ENCODE measurements at regions not wholly inside any gene's neighbourhood (a gene's known extent, or its start where the extent isn't known, plus 50 kb on each side); places are given as distances from the start of the nearest gene placed in this dataset.

DNA sequence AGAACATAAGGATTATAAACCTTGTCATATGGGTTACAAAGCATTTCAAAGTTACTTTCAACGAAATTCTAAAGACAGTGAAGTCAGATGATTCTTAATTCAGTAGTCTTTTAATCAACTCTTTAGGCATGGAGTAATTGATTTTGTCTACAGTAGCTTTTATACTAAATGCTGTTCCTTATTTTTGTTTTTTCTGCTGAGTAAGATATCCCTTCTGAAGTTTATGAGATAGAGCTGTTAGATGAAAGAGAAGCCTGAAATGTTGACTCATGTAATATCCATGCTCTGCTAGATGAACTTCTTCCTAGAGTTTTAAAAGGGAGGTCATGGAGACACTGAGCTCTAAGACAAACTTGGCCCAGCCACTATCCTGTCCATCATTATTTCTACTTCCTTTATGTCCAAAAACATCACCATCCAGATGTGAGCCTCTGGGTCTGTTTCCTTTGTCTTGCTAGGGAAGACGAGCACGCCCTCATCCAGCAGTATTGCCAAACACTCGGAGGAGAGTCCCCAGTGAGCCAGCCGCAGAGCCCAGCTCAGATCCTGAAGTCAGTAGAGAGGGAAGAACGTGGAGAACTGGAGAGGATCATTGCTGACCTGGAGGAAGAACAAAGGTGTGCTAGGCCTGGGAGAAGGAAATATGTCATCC lies 550.3 kb downstream of the UTRN start:
- TF ChIP-seq, protein P1, sequence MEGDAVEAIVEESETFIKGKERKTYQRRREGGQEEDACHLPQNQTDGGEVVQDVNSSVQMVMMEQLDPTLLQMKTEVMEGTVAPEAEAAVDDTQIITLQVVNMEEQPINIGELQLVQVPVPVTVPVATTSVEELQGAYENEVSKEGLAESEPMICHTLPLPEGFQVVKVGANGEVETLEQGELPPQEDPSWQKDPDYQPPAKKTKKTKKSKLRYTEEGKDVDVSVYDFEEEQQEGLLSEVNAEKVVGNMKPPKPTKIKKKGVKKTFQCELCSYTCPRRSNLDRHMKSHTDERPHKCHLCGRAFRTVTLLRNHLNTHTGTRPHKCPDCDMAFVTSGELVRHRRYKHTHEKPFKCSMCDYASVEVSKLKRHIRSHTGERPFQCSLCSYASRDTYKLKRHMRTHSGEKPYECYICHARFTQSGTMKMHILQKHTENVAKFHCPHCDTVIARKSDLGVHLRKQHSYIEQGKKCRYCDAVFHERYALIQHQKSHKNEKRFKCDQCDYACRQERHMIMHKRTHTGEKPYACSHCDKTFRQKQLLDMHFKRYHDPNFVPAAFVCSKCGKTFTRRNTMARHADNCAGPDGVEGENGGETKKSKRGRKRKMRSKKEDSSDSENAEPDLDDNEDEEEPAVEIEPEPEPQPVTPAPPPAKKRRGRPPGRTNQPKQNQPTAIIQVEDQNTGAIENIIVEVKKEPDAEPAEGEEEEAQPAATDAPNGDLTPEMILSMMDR (IDR thresholded peaks at IDR 0.05; ENCODE audit: insufficient read depth, low read depth, low read length), result no peak
- H3K4me3 ChIP-seq (ENCODE audit: low read depth, low read length), result no peak overlapping the region
- no peak for DNase-seq (ENCODE audit: low read depth)

DNA sequence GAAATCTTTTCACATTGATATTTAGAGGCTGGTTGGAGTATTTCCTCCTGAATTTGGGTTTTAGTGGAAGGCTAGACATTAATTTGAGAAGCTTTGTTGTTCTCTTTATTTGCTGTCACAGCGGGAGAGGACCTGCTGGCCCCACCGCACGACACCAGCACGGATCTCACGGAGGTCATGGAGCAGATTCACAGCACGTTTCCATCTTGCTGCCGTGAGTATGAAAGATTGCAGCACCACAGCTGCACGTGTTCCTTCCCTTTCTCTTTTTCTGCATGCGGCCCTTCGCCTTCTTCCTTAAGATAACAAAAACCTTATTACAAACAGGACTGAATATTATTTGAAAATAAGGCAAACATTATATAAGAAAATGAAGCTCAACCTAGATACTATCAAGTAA lies 555.5 kb downstream of the UTRN start:
- no peak for DNase-seq (ENCODE audit: low read depth)
- no peak overlapping the region for H3K4me3 ChIP-seq (ENCODE audit: low read depth, low read length)
- TF ChIP-seq, protein P1 (IDR thresholded peaks at IDR 0.05; ENCODE audit: insufficient read depth, low read depth, low read length), result no peak

DNA sequence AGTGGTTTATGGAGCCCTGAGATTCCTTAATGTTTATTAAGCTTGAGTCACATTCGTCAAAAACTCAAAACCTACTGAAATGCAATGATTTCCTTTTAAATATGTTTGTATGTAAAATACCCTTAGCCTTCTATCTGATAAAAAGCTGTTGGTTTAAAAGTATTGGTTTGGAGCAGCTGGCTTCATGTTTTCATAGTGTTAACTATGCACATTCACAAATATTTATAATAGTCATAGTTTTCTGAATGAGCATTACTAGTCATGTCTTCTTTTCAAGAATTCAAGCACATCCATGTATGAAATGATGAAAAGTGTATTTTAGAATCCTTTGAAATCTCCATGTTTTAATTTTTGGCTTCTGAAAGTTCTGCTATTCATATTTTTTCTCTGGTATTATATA lies 558.6 kb downstream of the UTRN start:
- DNase-seq (ENCODE audit: low read depth), result no peak

DNA sequence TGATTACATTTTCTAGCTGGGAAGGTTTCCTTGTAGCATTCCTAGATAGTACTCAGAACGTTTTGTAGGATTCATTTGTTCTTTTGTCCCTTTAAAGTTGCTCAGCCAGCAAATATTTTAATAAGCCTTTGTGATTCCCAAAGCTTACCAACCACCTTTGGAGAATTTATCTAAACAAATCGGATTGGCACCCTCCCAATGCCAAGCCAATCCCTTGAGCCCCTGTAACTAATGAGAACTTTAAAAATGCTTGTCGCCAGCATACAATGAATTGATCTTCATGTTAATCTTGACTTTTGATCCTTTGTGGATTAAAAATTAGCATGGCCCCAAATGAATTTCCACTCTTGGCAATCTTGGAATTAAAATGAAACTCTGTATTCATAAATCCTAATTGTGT lies 559.5 kb downstream of the UTRN start:
- DNase-seq (ENCODE audit: low read depth), result no peak
- TF ChIP-seq, protein P1 (IDR thresholded peaks at IDR 0.05; ENCODE audit: insufficient read depth, low read depth, low read length), result no peak
- H3K4me3 ChIP-seq (ENCODE audit: low read depth, low read length), result no peak overlapping the region

More for the DNA sequence above, 558.6 kb downstream of the UTRN start:
- H3K4me3 ChIP-seq (ENCODE audit: low read depth, low read length), result no peak overlapping the region
- TF ChIP-seq, protein P1 (IDR thresholded peaks at IDR 0.05; ENCODE audit: insufficient read depth, low read depth, low read length), result no peak

DNA sequence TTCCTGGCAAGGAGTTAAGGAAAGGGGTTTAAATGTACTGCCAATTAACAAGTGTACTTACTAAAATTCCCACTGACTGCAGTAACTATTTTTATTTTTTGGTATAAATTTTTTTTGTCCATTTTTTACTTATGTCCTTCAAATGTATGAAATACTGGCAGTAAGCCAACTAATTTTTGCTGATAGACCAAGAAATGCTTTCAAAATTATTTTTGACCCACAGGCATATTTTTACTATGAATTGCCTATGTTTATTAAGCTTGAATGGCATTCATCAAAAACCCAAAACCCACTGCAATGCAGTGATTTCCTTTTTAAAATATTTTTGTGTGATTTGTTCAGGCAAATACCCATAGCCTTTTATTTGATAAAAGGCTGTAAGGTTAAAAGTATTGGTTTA lies 560.1 kb downstream of the UTRN start:
- no peak for DNase-seq (ENCODE audit: low read depth)
- TF ChIP-seq, protein P1 (IDR thresholded peaks at IDR 0.05; ENCODE audit: insufficient read depth, low read depth, low read length), result no peak
- H3K4me3 ChIP-seq (ENCODE audit: low read depth, low read length), result no peak overlapping the region

DNA sequence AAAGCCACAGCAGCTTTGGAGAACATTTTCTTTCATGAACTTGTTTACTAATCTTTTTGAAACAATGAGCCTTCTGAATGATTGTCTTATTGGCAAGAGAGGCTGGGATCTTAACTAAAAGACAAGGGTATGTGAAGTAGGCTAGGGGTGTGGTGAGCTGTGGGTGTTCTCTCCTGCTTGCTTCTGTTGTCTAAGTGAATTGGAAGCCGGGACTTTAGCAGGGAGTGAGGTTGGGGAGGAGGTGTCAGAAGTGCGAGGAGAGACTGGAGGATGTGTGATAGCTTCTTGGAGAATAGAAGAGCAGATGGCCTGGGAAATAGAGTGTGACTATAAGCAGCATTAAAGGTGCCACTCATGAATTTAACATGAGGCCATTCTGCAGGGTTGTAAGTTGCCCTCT lies 562.8 kb downstream of the UTRN start:
- TF ChIP-seq, protein P1 (IDR thresholded peaks at IDR 0.05; ENCODE audit: insufficient read depth, low read depth, low read length), result no peak
- H3K4me3 ChIP-seq (ENCODE audit: low read depth, low read length), result no peak overlapping the region
- no peak for DNase-seq (ENCODE audit: low read depth)

DNA sequence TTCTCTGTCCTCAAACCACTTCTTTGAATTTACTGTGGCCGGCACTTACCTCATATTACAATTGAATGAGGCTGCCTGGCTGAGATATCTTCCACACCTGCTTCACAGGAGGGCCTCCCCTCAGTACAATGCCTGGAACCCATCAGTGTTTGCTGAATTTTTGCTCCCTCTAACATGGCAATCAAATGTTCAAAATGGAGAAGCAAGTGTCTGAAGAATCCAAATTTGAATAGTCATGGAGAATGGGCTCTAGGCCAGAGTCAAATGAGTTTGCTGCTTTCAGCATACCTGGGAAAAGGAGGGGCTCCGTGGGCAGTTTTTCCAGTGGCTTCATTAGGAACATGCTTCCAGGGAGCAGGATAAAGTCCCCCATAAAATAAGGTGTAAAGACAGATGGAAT lies 564.8 kb downstream of the UTRN start:
- TF ChIP-seq, protein P1 (IDR thresholded peaks at IDR 0.05; ENCODE audit: insufficient read depth, low read depth, low read length), result no peak
- H3K4me3 ChIP-seq (ENCODE audit: low read depth, low read length), result no peak overlapping the region
- no peak for DNase-seq (ENCODE audit: low read depth)

All from fibroblast of villous mesenchyme (primary cell).